Stimulated activated memory B cell treated with anti-CD40 and anti-IgM and Interleukin-4, amounts not matched to agents 10 μg/mL and 1 μg/mL and 100 μg/mL, for 72 hours (primary cell): ENCODE measurements at regions not wholly inside any gene's neighbourhood (a gene's known extent, or its start where the extent isn't known, plus 50 kb on each side); places are given as distances from the start of the nearest gene placed in this dataset.

ENCODE experiments used
- ATAC-seq: fragments of 150-1000 bp; cut with Tn5 transposase; 2 replicates; pipeline ENCODE4 v1.10.0; 2021
- H3K27ac Mint-ChIP-seq: one replicate; pipeline ENCODE4 v1.8.0; 2022; ENCODE audit warnings: mild to moderate bottlenecking, mixed read lengths
- H3K27me3 Mint-ChIP-seq: one replicate; pipeline ENCODE4 v1.8.0; 2022; ENCODE audit warnings: mixed read lengths
- H3K36me3 Mint-ChIP-seq: one replicate; pipeline ENCODE4 v1.8.0; 2022; ENCODE audit warnings: mixed read lengths
- H3K4me1 Mint-ChIP-seq: one replicate; pipeline ENCODE4 v1.8.0; 2022; ENCODE audit warnings: mixed read lengths
- H3K4me3 Mint-ChIP-seq: one replicate; pipeline ENCODE4 v1.8.0; 2022; ENCODE audit warnings: mild to moderate bottlenecking, moderate library complexity, mixed read lengths
- H3K9me3 Mint-ChIP-seq: one replicate; pipeline ENCODE4 v1.8.0; 2022; ENCODE audit warnings: mixed read lengths

- peaks cover 3% of the 10 kb centered on the region for H3K9me3 Mint-ChIP-seq
- H3K4me1 Mint-ChIP-seq, result no peaks in the 10 kb centered on the region
- ATAC-seq, result no peak
- H3K36me3 Mint-ChIP-seq, result no peaks in the 10 kb centered on the region
- H3K4me3 Mint-ChIP-seq, result no peak overlapping the region
- no peaks in the 10 kb centered on the region for H3K27me3 Mint-ChIP-seq
- no peak overlapping the region for H3K27ac Mint-ChIP-seq
Measured at GRCh38 chr12:90627180-90627896, 327.6 kb downstream of the CCER1 start.

- no peak overlapping the region for H3K27ac Mint-ChIP-seq
- H3K4me1 Mint-ChIP-seq, result no peaks in the 10 kb centered on the region
- no peak overlapping the region for H3K4me3 Mint-ChIP-seq
- no peaks in the 10 kb centered on the region for H3K36me3 Mint-ChIP-seq
- peaks cover 3% of the 10 kb centered on the region for H3K9me3 Mint-ChIP-seq
- no peaks in the 10 kb centered on the region for H3K27me3 Mint-ChIP-seq
- ATAC-seq, result no peak
Measured at GRCh38 chr12:90622431-90622830, 332.5 kb downstream of the CCER1 start.

GRCh38 chr12:90621927-90622326 is 333.0 kb downstream of the CCER1 start:
- Mint-ChIP-seq H3K27me3 (no peaks in the 10 kb centered on the region), H3K4me1 (no peaks in the 10 kb centered on the region), H3K9me3 (peaks cover 2% of the 10 kb centered on the region), H3K36me3 (no peaks in the 10 kb centered on the region), H3K4me3 (no peak overlapping the region), H3K27ac (no peak overlapping the region)
- ATAC-seq, result no peak

GRCh38 chr12:90619943-90620342 is 335.0 kb downstream of the CCER1 start:
- Mint-ChIP-seq H3K36me3 (no peaks in the 10 kb centered on the region), H3K4me1 (no peaks in the 10 kb centered on the region), H3K27me3 (no peaks in the 10 kb centered on the region), H3K9me3 (no peaks in the 10 kb centered on the region), H3K27ac (no peak overlapping the region), H3K4me3 (no peak overlapping the region)
- no peak for ATAC-seq

GRCh38 chr12:90618586-90618985 is 336.4 kb downstream of the CCER1 start:
- Mint-ChIP-seq H3K9me3 (no peaks in the 10 kb centered on the region), H3K4me1 (no peaks in the 10 kb centered on the region), H3K36me3 (no peaks in the 10 kb centered on the region), H3K4me3 (no peak overlapping the region), H3K27me3 (no peaks in the 10 kb centered on the region), H3K27ac (no peak overlapping the region)
- ATAC-seq, result no peak

- Mint-ChIP-seq H3K4me3 (no peak overlapping the region), H3K9me3 (no peaks in the 10 kb centered on the region), H3K27me3 (no peaks in the 10 kb centered on the region), H3K36me3 (no peaks in the 10 kb centered on the region), H3K4me1 (no peaks in the 10 kb centered on the region), H3K27ac (no peak overlapping the region)
- no peak for ATAC-seq
Measured at GRCh38 chr12:90611891-90612290, 343.1 kb downstream of the CCER1 start.

GRCh38 chr12:90611048-90611447 is 343.9 kb downstream of the CCER1 start:
- H3K27me3 Mint-ChIP-seq, result no peaks in the 10 kb centered on the region
- H3K4me1 Mint-ChIP-seq, result no peaks in the 10 kb centered on the region
- peak; percentile 22 for ATAC-seq
- H3K27ac Mint-ChIP-seq, result no peak overlapping the region
- H3K9me3 Mint-ChIP-seq, result no peaks in the 10 kb centered on the region
- H3K4me3 Mint-ChIP-seq, result no peak overlapping the region
- H3K36me3 Mint-ChIP-seq, result no peaks in the 10 kb centered on the region

- Mint-ChIP-seq H3K36me3 (no peaks in the 10 kb centered on the region), H3K27me3 (no peaks in the 10 kb centered on the region), H3K4me1 (no peaks in the 10 kb centered on the region)
Measured at GRCh38 chr12:90593596-90594295, 361.2 kb downstream of the CCER1 start.

GRCh38 chr12:90589956-90590355 is 365.0 kb downstream of the CCER1 start:
- no peaks in the 10 kb centered on the region for H3K4me1 Mint-ChIP-seq
- no peaks in the 10 kb centered on the region for H3K36me3 Mint-ChIP-seq
- ATAC-seq, result no peak
- no peak overlapping the region for H3K4me3 Mint-ChIP-seq
- H3K9me3 Mint-ChIP-seq, result no peaks in the 10 kb centered on the region
- no peak overlapping the region for H3K27ac Mint-ChIP-seq
- no peaks in the 10 kb centered on the region for H3K27me3 Mint-ChIP-seq

More at GRCh38 chr12:90593596-90594295, 361.2 kb downstream of the CCER1 start:
- Mint-ChIP-seq H3K4me3 (no peak overlapping the region), H3K27ac (no peak overlapping the region), H3K9me3 (no peaks in the 10 kb centered on the region)
- no peak for ATAC-seq

- Mint-ChIP-seq H3K4me3 (no peak overlapping the region), H3K27ac (no peak overlapping the region), H3K4me1 (no peaks in the 10 kb centered on the region), H3K36me3 (no peaks in the 10 kb centered on the region), H3K27me3 (no peaks in the 10 kb centered on the region), H3K9me3 (no peaks in the 10 kb centered on the region)
- ATAC-seq, result no peak
Measured at GRCh38 chr12:90585640-90586304, 369.2 kb downstream of the CCER1 start.

- no peaks in the 10 kb centered on the region for H3K9me3 Mint-ChIP-seq
Measured at GRCh38 chr12:90576707-90577106, 378.3 kb downstream of the CCER1 start.

GRCh38 chr12:90575995-90576394 is 379.0 kb downstream of the CCER1 start:
- Mint-ChIP-seq H3K27me3 (no peaks in the 10 kb centered on the region), H3K27ac (no peak overlapping the region), H3K36me3 (no peaks in the 10 kb centered on the region), H3K9me3 (no peaks in the 10 kb centered on the region), H3K4me1 (peaks cover 5% of the 10 kb centered on the region), H3K4me3 (no peak overlapping the region)
- no peak for ATAC-seq

More at GRCh38 chr12:90576707-90577106, 378.3 kb downstream of the CCER1 start:
- Mint-ChIP-seq H3K4me1 (peaks cover 5% of the 10 kb centered on the region), H3K27ac (no peak overlapping the region), H3K4me3 (no peak overlapping the region), H3K27me3 (no peaks in the 10 kb centered on the region), H3K36me3 (no peaks in the 10 kb centered on the region)
- ATAC-seq, result no peak

GRCh38 chr12:90574676-90575075 is 380.3 kb downstream of the CCER1 start:
- ATAC-seq, result no peak
- peaks cover 5% of the 10 kb centered on the region for H3K4me1 Mint-ChIP-seq
- H3K27ac Mint-ChIP-seq, result no peak overlapping the region
- no peaks in the 10 kb centered on the region for H3K9me3 Mint-ChIP-seq
- H3K4me3 Mint-ChIP-seq, result no peak overlapping the region
- no peaks in the 10 kb centered on the region for H3K27me3 Mint-ChIP-seq
- H3K36me3 Mint-ChIP-seq, result no peaks in the 10 kb centered on the region

GRCh38 chr12:90572778-90573177 is 382.2 kb downstream of the CCER1 start:
- H3K27me3 Mint-ChIP-seq, result no peaks in the 10 kb centered on the region
- no peak for ATAC-seq
- H3K9me3 Mint-ChIP-seq, result no peaks in the 10 kb centered on the region
- H3K27ac Mint-ChIP-seq, result no peak overlapping the region
- H3K4me1 Mint-ChIP-seq, result peaks cover 5% of the 10 kb centered on the region
- no peak overlapping the region for H3K4me3 Mint-ChIP-seq
- H3K36me3 Mint-ChIP-seq, result no peaks in the 10 kb centered on the region

- Mint-ChIP-seq H3K27me3 (no peaks in the 10 kb centered on the region), H3K27ac (no peak overlapping the region), H3K4me3 (no peak overlapping the region), H3K9me3 (peaks cover 20% of the 10 kb centered on the region), H3K4me1 (peaks cover 5% of the 10 kb centered on the region), H3K36me3 (no peaks in the 10 kb centered on the region)
- ATAC-seq, result no peak
Measured at GRCh38 chr12:90569685-90570084, 385.3 kb downstream of the CCER1 start.

- no peaks in the 10 kb centered on the region for H3K36me3 Mint-ChIP-seq
- no peak overlapping the region for H3K27ac Mint-ChIP-seq
- no peak overlapping the region for H3K4me3 Mint-ChIP-seq
- H3K4me1 Mint-ChIP-seq, result no peaks in the 10 kb centered on the region
- peaks cover 20% of the 10 kb centered on the region for H3K9me3 Mint-ChIP-seq
- peaks cover 15% of the 10 kb centered on the region for H3K27me3 Mint-ChIP-seq
- no peak for ATAC-seq
Measured at GRCh38 chr12:90562671-90563070, 392.3 kb downstream of the CCER1 start.
